ENCODE measurements at regions not wholly inside any gene's neighbourhood (a gene's known extent, or its start where the extent isn't known, plus 50 kb on each side); places are given as distances from the start of the nearest gene placed in this dataset.

GRCh38 chr20:10805764-10806163 is 132.0 kb upstream of the JAG1 start:
- peak; percentile 82 for DNase-seq (ENCODE audit: low spot score)

- DNase-seq (ENCODE audit: low spot score), result no peak
Measured at GRCh38 chr20:10806539-10806938, 132.7 kb upstream of the JAG1 start.

GRCh38 chr20:10807013-10807412 is 133.2 kb upstream of the JAG1 start:
- DNase-seq (ENCODE audit: low spot score), result no peak

- DNase-seq (ENCODE audit: low spot score), result peak; percentile 48
Measured at GRCh38 chr20:10812759-10813327, 139.0 kb upstream of the JAG1 start.

- no peak for DNase-seq (ENCODE audit: low spot score)
Measured at GRCh38 chr20:10823585-10823984, 149.8 kb upstream of the JAG1 start.

GRCh38 chr20:10824750-10825500 is 151.1 kb upstream of the JAG1 start:
- no peak for DNase-seq (ENCODE audit: low spot score)

GRCh38 chr20:10826111-10826510 is 152.3 kb upstream of the JAG1 start:
- no peak for DNase-seq (ENCODE audit: low spot score)

- DNase-seq (ENCODE audit: low spot score), result no peak
Measured at GRCh38 chr20:10828180-10828579, 154.4 kb upstream of the JAG1 start.

- no peak for DNase-seq (ENCODE audit: low spot score)
Measured at GRCh38 chr20:10832141-10832540, 158.3 kb upstream of the JAG1 start.

GRCh38 chr20:10837901-10838300 is 164.1 kb upstream of the JAG1 start:
- no peak for DNase-seq (ENCODE audit: low spot score)

- no peak for DNase-seq (ENCODE audit: low spot score)
Measured at GRCh38 chr20:10842116-10842515, 168.3 kb upstream of the JAG1 start.

- no peak for DNase-seq (ENCODE audit: low spot score)
Measured at GRCh38 chr20:10843146-10843711, 169.4 kb upstream of the JAG1 start.

- DNase-seq (ENCODE audit: low spot score), result no peak
Measured at GRCh38 chr20:10846766-10847165, 173.0 kb upstream of the JAG1 start.

GRCh38 chr20:10848810-10849370 is 175.1 kb upstream of the JAG1 start:
- peak; percentile 82 for DNase-seq (ENCODE audit: low spot score)

GRCh38 chr20:10853176-10853575 is 179.4 kb upstream of the JAG1 start:
- no peak for DNase-seq (ENCODE audit: low spot score)

- DNase-seq (ENCODE audit: low spot score), result no peak
Measured at GRCh38 chr20:10853731-10854130, 179.9 kb upstream of the JAG1 start.

- no peak for DNase-seq (ENCODE audit: low spot score)
Measured at GRCh38 chr20:10854976-10855375, 181.2 kb upstream of the JAG1 start.

GRCh38 chr20:10855778-10856177 is 182.0 kb upstream of the JAG1 start:
- DNase-seq (ENCODE audit: low spot score), result no peak

- DNase-seq (ENCODE audit: low spot score), result peak; percentile 63
Measured at GRCh38 chr20:10856237-10857015, 182.6 kb upstream of the JAG1 start.

GRCh38 chr20:10857352-10858070 is 183.7 kb upstream of the JAG1 start:
- peak; percentile 91 for DNase-seq (ENCODE audit: low spot score)

GRCh38 chr20:10861090-10861489 is 187.3 kb upstream of the JAG1 start:
- DNase-seq (ENCODE audit: low spot score), result no peak
